Suppressor macrophage treated with lipopolysaccharide for 1 hour (primary cell): ENCODE measurements at regions not wholly inside any gene's neighbourhood (a gene's known extent, or its start where the extent isn't known, plus 50 kb on each side); places are given as distances from the start of the nearest gene placed in this dataset.

Experiments
- DNase-seq, 3 donors: peaks; one replicate each; pipeline ENCODE4 v3.0.0-alpha.2; 2020 to 2022

DNA sequence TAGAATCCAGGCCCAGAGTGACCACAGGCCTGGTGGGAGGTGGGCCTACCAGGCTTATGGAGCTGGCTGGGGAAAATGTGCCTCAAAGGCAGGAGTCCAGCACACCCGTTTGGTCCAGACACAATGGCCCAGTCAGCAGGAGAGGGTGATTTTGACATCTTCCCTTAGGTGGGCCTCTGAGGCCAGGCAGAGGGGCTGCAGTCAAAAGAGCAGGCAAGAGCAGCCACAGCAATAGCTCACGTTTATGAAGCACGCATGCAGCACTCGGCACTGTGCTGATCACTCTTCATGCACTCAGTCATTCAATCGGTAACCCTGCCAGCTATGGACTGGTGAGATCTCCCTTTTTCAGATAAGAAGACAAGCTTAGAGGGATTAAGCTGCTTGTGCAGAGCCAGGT lies 146.8 kb downstream of the LRIG2 start:
- no peak for DNase-seq

DNA sequence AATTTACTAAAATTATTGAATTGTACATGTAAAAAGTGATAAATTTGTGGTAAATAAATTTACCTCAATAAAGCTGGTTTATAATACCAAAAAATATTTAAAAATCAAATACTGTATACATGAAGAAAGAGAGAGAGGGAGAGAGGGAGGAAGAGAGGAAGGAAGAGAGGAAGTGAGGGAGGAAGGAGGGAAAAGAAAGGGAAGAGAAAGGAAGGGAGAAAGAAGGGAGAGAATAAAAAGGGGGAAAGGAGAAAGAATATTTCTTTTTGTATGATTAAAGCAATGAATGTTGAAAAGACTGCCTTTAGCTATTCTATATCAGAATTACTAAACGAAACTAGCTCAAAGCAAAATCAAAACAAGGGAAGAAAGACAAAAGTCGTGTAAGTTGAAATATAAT lies 150.0 kb downstream of the LRIG2 start:
- DNase-seq, result no peak

- peak in 1 of 3 donors; percentile 9 for DNase-seq
Observed at GRCh38 chr1:113223546-113223945, 150.5 kb downstream of the LRIG2 start.

DNA sequence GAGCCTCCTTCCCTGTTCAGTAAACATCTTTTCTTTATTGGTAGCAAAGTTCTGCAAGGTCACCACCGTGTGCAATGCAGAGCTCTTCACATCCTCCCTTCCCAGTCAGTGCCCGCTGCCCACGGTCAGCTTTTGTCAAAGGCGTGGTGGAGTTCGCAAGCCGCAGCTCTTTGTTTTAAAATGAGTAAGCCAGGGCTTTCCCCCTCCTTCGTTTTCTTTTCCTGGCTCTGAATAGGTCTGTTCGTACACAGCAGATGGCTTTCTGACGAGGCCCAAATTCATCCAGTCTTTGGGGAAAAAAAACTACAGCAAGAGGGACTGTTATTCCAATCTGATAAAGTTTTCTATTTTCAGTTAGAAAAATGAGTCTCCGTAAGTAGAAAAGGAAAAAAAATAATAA lies 153.2 kb downstream of the LRIG2 start:
- DNase-seq, result no peak

GRCh38 chr1:113231866-113232265 lies 158.4 kb upstream of the MAGI3 start:
- DNase-seq, result no peak

GRCh38 chr1:113233441-113233840 lies 156.9 kb upstream of the MAGI3 start:
- DNase-seq, result no peak

DNA sequence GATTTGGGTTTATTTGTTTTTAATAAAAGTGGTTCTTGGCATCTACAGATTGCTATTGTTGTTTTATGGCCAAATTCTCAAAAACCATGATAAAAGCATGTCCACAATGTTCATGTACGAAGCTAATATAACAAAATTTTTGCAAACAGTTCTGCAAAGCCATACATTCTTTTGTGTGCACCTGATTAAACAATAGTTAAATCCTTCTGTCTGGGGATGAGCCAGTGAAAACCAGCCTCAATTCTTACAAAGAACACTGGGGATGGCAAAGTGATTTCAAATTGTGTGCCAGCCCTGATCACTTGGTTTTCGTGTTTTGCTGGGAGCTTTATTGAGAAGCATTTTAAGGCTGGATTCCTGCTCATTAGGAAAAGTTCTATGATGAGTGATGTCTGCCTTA lies 149.1 kb upstream of the MAGI3 start:
- DNase-seq, result no peak

DNA sequence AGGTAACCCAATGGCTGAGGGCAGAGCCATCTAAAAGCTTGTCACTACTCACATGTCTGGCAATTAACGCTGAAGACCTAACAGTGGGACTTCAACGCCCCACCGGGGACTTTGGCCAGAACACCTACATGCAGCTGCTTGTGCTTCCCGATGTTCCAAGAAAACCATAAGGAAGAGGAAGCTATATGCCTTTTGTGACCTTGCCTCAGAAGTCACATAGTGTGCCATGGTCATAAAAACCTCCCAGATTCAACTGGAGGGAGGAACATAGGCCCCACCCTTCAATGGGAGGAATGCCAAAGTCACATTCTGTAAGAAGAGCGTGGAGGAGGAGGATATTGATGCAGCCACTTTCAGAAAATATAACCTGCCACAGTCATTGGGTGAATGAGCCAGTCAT lies 147.8 kb upstream of the MAGI3 start:
- no peak for DNase-seq

DNA sequence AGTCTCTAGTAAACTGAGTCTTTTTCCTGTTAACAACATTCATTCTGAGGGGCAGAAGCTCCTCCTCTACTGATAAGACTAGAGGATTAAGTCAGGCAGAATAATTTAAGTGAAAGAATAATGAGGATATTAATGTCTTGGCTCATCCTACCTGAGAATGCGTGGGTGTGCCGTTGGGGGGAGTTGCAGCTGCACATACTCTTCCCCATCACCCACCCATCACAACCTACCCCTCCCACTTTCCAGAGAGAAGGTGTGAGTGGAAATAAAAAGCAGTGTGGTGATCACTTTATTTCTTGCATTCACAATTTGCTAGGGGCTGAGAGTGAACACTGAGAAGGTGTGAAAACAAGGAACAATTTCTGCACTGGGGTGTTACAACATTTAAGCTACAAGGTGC lies 146.8 kb upstream of the MAGI3 start:
- DNase-seq, result no peak

DNA sequence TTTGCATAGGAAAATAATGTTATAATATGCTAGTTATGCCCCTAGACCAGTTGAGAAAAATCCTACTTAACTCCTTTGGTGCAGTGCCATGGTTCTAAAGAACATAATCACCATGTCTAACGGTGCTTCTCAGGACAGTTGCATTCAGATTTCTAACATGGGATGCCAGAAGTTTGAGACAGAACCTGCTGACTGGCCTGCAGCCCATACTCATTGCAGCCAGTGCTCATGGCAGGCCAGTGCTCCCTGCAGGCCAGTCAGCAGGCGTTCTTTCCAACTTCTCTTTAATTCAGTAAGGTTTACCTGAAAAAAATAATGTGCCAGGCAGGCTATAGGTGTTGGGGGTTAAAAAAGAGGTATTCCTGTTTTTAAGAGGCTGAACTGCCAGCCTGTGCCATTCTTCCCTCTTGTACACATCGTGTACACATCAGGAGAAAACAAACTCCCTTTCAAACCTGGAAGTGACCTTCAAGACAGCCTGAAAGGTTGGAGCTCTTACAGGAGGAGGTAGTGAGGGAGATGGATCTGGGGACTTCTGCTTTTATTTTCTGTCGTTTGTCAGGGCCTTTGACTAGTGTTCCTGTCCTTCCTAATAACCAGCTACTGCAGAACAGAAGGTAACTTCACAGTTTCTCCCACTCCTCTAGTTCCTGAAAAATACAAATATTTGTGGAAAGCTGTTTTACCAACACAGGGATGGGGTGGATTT lies 146.0 kb upstream of the MAGI3 start:
- no peak for DNase-seq

- no peak for DNase-seq
Observed at GRCh38 chr1:113245252-113245651, 145.1 kb upstream of the MAGI3 start.

DNA sequence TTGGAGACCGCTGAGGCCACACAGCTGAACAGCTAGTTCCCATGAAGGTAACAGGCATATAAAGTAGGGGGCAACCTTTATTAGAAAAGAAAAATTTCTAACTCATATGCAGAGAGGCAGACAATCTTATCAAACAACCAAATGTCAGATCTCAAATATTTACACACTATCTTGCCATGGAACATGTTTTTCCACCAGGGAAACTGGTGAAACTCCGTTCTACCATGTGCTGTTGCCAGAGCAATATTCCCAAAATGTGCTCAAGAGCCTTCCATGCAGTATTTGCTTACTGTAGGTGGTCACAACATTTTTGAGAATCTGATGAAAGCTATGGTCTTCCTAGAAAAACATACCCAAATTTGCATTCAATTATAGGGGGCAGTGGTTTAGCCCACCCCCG lies 143.4 kb upstream of the MAGI3 start:
- DNase-seq, result no peak

DNA sequence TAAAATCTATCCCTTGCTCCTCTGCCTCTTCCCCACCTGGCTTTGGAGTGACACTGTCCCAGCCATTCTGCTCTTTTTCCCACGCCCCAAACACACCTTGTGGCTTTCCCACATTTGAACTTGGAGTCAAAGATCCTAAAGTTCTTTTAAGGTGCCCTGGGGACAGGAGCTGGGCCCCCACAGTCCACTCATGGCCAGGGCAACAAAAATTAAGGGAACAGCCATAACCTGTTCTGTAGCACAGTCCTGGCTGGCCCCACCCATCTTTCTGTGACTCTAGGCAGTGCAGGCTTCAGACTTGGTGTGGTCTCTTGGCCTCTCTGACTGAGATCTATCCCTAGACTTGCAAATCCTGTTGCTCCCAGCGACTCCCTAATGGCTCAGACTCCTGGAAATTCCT lies 143.0 kb upstream of the MAGI3 start:
- no peak for DNase-seq

- no peak for DNase-seq
Observed at GRCh38 chr1:113247782-113248181, 142.5 kb upstream of the MAGI3 start.

DNA sequence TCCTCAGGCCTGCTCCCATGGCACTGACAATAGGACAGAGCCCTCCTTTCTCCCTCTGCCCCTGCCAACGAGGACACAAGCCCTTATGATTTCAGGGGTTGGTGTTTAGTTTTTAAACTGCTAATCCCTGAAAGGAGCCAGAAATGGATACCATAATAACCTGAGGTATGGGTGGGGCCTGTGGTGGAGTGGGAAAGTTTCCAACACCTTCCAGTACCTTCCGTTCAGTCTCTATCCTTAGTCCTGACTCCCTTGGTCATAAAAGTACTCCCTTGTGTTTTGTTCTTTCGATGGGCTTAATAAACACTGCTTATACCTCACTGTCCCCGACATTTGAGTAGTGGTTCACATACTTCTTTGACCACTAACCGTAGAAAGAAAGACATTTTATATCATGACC lies 141.8 kb upstream of the MAGI3 start:
- DNase-seq, result no peak

DNA sequence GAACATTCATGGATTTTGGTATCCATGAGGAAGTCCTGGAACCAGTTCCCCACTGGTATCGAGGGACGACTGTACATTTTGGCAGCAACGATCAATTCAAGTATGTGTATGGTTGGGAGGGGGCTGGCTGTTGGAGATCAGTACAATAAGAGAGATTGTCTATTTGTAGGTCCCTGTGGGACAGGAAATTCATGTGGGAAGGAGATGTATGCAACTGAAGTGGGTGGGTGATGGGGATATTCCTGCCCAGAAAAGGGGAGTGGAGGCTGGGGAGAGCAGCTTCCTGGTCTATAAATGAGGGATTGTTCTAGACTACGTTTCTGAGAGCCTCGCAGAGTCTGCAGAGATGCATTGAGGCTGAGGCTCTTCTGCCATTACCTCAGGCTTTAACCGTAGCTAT lies 140.2 kb upstream of the MAGI3 start:
- no peak for DNase-seq

DNA sequence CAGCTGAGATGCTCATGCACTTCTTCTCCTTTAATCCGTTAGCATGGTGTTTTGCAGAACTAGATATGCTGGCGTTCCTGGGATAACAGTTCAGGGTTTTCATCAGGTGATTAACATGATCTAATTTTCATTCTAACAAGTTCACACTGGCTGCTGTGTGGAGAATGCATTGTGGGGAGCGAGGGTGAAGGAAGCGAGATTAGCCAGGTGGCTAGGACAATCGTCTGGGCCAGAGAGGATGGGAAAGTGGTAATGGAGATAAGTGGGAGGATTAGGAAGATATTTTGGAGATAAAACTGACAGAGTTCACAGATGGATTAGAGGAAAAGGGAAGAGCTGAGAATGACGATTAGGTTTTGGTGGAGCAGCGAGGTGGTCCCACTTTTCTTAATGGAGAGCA lies 138.1 kb upstream of the MAGI3 start:
- no peak for DNase-seq

DNA sequence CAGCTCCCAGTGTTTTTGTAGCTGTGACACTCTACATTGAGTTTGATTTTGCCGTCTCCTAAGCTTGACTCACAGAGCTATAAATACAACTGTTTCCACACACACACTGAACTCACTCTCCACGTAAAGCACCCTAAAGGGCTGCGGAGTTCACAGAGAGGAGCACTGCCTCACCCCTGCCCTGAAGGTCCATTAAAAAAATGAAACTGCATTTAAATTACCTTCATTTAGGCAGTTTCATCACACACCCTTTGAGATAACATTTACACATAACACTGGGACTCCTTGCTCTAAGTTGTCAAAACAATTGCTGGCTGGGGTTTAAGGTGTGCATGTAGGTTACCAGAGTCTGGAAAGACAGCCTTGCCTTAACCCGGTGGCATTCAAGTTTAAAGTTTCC lies 137.1 kb upstream of the MAGI3 start:
- no peak for DNase-seq

GRCh38 chr1:113253590-113253989 lies 136.7 kb upstream of the MAGI3 start:
- no peak for DNase-seq

GRCh38 chr1:113255038-113255719 lies 135.1 kb upstream of the MAGI3 start:
- DNase-seq, result no peak

- no peak for DNase-seq
Observed at GRCh38 chr1:113255720-113256347, 134.5 kb upstream of the MAGI3 start.

DNA sequence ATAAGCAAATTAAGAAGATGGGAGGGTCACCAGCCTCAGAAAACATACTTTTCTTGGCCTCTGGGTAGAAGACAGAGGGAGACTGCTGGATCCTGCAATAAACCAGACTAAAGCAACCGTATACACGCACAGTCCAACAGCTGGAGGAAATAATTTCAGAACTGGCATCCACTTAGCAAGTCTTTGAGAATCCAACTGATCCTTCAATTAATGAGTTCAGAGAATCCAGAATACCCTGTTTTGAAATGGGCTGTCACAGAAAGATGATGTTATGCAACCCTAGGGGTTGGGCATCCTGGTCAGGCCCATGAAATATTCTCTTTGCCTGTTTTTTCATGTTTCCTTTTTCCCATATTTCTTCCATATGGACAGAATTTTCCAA lies 134.0 kb upstream of the MAGI3 start:
- no peak for DNase-seq

DNA sequence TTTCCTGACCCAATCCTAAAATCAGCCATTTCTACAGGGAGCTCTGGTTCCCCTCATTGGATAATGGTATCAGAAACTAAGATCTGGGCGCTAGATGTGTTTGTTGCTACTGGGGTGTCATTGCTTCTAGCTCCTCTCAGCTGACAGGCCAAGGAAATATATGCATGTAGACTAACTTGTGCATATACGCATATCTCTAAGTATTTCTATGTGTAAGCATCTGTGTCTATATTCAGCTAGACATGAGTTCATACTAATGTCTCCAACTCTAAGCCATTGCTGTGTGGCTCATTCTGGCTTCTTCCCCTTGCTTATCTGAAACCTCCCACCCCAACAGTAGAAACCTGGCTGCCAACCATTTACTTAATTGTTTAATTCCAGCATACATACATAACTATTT lies 130.3 kb upstream of the MAGI3 start:
- DNase-seq, result no peak

- DNase-seq, result no peak
Observed at GRCh38 chr1:113265196-113265595, 125.1 kb upstream of the MAGI3 start.

GRCh38 chr1:113266788-113267187 lies 123.5 kb upstream of the MAGI3 start:
- no peak for DNase-seq
